Tibial nerve (tissue), 4 donors: ENCODE measurements at regions not wholly inside any gene's neighbourhood (a gene's known extent, or its start where the extent isn't known, plus 50 kb on each side); places are given as distances from the start of the nearest gene placed in this dataset.

Experiments
- CTCF ChIP-seq, 5 experiments: fragments of 200-600 bp in 3 of 5; fragments of 450-650 bp in 2 of 5; sonication (generic) in 3 of 5; IDR thresholded peaks; one replicate each; pipeline ENCODE4 v1.5.1; 2016 to 2019; ENCODE audit warnings: antibody characterized with exemption in 5 of 5, mild to moderate bottlenecking in 3 of 5, moderate library complexity in 2 of 5
- EP300 ChIP-seq, 2 donors: sonication (generic); formaldehyde crosslinking; IDR thresholded peaks; one replicate each; pipeline ENCODE4 v1.6.1; 2017; ENCODE audit warnings: antibody characterized with exemption in 2 of 2, mild to moderate bottlenecking in 1 of 2
- POLR2A ChIP-seq, 2 donors: fragments of 450-650 bp; IDR thresholded peaks; one replicate each; pipeline ENCODE4 v1.6.1; 2017; ENCODE audit warnings: antibody characterized with exemption in 2 of 2, mild to moderate bottlenecking in 2 of 2, moderate library complexity in 2 of 2

DNA sequence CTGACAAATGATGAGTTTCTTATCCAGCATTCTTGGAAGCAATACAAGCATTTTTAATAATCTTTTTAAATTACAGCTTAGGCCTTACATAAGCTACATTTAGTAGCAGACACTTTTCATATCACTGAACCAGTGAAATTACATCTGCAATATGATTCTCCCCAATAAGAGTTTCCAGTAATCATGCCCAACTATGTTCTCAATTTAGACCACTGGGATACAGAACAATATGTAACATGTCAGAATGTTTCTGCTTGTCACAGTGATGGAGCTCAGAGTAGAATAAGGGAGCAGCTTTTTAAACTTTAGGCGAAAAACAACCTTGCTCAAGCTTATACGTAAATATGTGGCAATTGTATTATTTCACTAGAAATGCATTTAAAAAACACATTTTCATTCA, 1132.2 kb downstream of the FAT4 start:
- no peak for TF ChIP-seq CTCF (IDR thresholded peaks at IDR 0.05)
- no peak for TF ChIP-seq EP300 (IDR thresholded peaks at IDR 0.05)
- no peak for TF ChIP-seq POLR2A (IDR thresholded peaks at IDR 0.05)
